ENCODE measurements at regions not wholly inside any gene's neighbourhood (a gene's known extent, or its start where the extent isn't known, plus 50 kb on each side); places are given as distances from the start of the nearest gene placed in this dataset.

DNA sequence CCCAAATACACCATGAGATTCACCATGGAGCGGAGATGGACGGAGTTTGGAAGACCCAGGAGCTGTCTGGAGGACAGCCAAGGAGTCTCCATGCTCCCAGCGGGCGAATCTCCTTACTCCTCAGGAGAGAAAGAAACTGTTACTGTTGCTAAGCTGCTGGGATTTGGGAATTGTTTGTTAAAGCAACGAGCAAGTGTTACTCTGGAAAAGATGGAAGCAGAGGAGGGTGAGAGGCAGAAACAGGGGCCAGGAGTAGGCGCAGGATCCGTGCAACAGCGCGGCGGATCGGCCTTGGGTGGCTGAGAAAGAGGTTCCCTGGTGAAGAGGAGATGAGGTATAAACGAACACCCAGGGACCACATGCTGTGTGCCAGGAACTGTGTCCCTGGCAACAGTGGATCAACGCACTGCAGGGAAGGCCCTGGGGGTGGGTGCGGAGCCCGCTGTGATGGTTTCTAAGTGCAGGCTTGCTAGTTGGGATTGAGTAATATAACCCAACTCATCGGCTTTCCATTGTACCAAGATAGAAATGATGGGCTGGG, 1436.4 kb downstream of the BRD1 start:
- DNase-seq (ENCODE audit: low read depth, low spot score), result no peak
- H3K4me3 ChIP-seq (ENCODE audit: low read length), result no peak overlapping the region

DNA sequence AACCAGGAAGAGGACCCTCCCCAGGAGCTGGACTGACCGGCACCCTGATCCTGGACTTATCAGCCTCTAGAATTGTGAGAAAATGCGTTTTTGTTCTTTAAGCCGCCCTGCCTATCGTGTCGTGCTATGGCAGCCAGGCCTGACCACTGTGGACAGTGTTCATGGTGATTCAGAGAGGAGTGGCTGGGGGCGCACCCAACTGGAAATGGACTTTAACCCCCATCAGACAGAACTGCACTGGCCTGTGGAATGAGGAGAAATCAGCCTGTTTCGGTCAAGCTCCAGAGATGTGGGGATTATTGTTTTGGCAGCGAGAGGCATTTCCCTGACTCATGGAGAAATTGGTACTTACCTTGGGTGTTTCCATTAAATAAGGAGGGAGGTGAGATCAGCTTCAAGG, 1437.8 kb downstream of the BRD1 start:
- no peak for DNase-seq (ENCODE audit: low read depth, low spot score)
- H3K4me3 ChIP-seq (ENCODE audit: low read length), result no peak overlapping the region

DNA sequence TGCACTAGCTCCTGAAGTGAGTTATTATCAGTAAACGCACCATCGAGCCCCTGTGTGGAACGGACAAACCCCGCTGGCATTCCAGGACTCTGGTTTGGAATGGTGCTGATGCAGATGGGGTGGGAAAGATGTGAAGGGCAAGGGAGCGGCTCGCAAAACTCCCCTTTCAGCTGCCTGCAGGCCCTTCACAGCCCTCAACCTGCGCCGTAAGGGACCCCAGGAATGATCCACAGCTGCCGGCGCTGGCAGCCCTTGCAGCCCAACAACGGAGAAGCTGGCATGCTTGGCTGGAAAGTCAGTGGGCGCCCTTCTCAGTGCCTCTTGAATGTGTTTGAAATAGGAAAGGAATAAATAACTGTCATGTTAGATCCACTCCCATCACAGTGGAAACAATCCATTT, 1445.5 kb downstream of the BRD1 start:
- no peak for DNase-seq (ENCODE audit: low read depth, low spot score)
- H3K4me3 ChIP-seq (ENCODE audit: low read length), result no peak overlapping the region

DNA sequence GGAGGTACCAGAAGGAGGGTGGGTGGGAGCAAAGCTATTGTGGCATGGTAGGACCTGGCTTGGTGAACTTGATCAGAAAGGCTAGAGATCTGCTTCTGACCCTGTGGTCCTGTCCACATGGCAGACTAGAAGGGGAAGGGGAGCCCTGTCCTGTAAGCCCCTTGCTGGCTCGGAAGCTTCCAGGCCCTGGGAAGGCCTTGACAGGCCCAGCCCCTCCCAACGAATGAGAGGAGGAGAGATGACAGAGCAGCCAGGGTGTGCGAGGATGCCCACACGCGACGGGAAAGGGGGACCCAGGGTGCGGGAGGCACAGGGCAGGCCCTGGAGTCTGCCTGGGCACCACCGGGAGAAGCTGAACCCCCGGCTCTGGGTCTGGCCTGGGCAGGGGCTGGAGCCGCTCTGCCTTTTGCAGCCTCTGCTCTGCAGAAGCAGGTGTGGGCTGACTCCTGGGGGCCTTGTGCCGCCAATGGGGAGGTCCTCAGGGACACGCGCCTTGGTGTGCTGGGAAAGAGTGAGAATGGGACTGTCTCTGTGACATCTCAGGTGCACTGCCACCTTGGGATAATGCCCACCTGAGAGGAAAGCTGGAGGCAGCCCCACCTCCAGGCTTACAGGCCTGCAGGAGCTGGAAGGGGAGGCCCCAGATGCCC, 1447.5 kb downstream of the BRD1 start:
- no peak overlapping the region for H3K4me3 ChIP-seq (ENCODE audit: low read length)
- no peak for DNase-seq (ENCODE audit: low read depth, low spot score)

DNA sequence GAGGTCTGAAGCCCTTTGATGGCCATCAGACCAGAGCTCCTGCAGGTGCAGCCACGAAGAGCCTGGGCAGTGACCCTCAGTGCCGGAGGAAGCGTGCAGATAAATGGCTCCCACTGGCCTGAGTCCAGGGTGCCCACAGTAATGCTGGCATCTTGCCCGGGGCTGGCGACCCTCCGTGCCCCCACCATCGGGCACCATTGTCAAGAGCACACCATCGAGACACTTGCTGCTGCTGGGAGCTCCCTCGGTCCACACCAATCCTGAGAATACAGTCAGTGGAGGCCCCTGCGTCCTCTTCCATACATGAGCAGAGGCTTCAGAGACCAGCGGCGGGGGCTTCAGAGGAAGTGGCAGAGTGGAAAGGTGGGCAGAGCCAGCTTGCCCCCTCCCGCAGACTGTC, 1448.3 kb downstream of the BRD1 start:
- no peak overlapping the region for H3K4me3 ChIP-seq (ENCODE audit: low read length)
- DNase-seq (ENCODE audit: low read depth, low spot score), result no peak

DNA sequence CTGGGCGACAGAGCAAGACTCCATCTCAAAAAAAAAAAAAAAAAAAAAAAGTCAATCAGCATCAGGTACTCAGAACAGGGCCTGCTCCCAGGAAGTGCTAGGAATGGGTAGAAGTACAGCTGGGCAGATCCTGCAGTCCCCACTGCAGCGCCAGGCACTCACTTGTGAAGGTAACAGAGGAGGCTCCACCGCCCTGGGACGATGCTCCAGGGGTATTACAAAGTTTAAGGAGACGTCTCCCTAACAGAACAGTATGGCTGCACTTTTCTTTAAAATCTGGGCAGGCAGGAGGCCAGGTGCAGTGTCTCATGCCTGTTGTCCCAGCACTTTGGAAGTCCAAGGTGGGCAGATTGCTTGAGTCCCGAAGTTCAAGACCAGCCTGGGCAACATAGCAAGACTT, 1449.0 kb downstream of the BRD1 start:
- DNase-seq (ENCODE audit: low read depth, low spot score), result no peak
- no peak overlapping the region for H3K4me3 ChIP-seq (ENCODE audit: low read length)

DNA sequence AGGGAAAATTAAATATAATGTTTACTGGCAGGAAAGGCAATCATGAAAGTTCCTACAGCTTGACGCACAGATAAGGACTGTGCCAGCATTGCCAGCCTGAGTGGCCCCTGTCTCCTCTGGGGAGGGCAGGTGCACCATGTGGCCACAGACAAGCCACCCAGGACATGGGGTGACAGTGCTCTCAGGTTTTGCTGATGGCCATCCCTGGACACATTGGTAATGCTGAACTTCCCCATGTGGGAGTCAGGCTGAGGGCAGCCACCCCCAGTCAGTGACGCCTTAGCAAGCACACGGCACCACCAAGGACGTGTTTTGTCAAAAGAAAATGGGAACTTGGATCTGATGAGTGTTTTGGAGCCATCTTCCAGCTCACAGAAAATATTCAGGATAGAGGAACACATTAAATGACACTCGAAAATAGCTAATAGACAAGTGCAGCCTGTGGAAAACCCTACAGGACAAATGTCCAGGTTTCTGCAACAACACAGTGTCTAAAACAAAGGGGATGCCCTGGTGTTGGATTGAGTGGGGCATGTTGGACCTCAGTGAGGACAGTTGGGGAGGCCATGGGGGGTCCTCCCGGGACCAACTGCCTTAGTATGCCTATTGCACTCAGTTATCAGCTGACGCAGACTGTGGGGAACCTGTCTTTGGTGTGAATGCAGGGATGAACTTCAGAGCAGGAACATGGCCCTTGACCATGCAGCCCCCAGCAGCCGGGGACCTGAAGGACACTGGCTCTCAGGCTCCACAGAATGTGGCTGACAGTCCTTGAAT, 1450.5 kb downstream of the BRD1 start:
- no peak overlapping the region for H3K4me3 ChIP-seq (ENCODE audit: low read length)

DNA sequence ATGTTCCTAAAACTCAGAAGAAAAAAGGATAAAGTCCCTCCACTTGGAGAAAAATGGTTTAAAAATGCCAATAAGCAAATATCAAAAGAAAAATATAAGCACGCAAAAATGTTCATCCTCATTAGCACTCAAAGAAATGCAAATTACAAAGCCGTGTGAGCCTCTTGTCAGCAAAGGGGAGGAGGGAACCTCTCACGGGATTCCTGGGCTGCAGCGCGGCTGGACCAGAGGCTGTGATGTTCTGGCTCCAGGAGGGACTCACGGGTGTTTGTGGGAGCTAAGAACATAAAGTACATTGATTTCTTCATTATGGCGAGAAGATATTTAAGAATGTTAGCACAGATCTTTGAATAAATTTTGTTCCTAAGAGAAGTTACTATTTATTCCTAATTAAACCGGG, 1451.2 kb downstream of the BRD1 start:
- H3K4me3 ChIP-seq (ENCODE audit: low read length), result no peak overlapping the region
- DNase-seq (ENCODE audit: low read depth, low spot score), result no peak

More for the DNA sequence above, 1450.5 kb downstream of the BRD1 start:
- no peak for DNase-seq (ENCODE audit: low read depth, low spot score)

DNA sequence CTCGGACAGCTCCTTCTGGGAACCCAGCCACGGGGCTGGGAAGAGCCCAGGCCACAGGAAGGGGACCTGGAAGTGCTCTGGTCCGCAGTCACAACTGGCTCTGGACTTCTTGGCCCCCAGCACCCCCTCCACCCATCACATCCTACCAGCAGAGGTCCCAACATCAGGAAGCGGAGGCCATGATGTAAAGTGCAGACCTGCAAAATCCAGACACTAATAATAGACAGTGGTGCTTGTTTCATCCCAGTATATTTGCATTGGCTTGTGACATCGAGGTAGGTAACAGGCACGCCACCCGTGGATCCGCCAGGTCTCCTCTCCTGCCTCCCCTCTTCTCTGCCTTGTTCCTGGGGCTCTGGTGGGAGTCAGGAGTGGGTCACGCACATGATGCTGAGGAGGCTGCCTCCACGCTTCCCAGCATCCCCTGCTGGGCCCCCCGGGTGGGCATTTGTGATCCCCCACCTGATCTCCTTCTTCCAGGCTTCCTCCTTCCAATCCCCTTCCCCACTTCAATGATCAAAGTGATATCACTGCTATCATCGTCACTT, 1454.0 kb downstream of the BRD1 start:
- H3K4me3 ChIP-seq (ENCODE audit: low read length), result no peak overlapping the region
- no peak for DNase-seq (ENCODE audit: low read depth, low spot score)

DNA sequence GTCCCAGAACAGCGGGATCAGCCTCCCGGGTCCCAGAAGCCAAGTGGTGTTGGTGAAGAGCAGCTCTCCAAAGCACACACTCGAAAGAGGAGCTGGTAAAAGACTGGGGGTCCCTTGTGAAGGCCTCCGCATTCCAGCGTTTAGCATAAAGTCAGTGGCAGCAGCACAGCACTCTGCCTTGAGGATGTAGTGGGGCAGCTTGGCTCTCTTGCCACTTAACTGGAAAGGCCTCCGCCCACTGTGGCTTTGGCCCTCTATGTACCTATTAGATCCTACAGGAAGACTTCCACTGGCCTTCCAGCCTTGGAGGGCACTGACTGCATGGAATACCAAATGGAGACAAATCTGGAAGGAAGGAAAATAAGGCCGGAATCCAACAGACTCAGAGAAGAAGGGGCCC, 1455.3 kb downstream of the BRD1 start:
- no peak overlapping the region for H3K4me3 ChIP-seq (ENCODE audit: low read length)
- no peak for DNase-seq (ENCODE audit: low read depth, low spot score)

DNA sequence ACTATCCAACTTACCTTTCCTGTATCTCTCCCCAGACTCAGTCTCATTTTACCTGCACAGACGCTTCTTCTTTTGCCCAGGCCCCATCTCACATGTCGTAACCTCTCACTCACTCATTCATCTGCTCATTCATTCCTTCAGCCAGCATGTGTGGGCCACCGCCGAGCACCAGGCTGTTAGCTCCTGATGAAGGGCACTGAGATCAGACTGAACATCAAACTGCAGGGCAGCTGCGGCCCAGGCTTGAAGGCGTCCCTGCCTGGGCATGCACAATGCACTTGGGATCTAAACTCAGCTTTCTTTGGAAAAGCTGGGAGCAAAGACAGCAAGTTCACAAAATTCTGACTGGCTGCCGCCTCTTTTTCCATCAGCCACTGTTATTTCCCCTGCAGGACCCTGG, 1456.3 kb downstream of the BRD1 start:
- H3K4me3 ChIP-seq (ENCODE audit: low read length), result no peak overlapping the region
- no peak for DNase-seq (ENCODE audit: low read depth, low spot score)

DNA sequence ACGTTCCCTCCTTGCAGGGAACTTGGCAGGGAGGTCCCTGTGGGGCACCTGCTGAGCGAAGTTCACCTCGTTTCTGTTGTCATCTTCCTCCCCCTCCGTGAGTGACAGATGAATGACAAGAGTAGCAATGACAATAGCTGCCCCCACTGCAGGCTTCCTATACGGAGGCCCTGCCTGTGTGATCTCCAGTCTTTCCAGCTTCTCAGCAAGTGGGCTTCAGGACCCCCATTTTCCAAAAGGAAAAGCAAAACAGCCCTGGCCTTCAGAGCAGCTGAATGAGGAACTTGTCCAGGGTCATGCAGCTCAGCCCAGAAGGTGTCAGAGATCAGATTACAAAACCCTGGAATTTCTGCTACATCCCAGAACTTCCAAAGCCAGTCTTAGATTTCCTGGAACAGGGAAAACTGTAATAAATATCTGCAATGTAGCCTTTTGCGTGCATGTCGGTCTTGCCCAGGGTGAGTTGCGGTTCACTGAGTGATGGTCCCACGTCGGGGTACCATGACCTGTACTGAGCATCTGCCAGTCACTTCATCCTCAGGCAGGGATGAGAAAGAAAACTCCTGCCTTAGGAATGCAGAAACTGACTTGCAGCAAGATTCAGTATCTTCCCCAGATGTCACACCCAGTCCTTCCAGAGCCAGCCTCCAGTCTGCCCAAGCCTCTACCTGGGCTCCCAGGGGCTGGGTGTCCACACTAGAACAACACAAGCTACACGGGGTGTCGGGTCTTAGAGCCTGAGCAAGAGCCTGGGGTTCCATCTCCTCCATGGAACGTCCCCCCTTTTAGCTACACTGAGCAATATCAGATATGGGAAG, 1457.0 kb downstream of the BRD1 start:
- DNase-seq (ENCODE audit: low read depth, low spot score), result no peak

DNA sequence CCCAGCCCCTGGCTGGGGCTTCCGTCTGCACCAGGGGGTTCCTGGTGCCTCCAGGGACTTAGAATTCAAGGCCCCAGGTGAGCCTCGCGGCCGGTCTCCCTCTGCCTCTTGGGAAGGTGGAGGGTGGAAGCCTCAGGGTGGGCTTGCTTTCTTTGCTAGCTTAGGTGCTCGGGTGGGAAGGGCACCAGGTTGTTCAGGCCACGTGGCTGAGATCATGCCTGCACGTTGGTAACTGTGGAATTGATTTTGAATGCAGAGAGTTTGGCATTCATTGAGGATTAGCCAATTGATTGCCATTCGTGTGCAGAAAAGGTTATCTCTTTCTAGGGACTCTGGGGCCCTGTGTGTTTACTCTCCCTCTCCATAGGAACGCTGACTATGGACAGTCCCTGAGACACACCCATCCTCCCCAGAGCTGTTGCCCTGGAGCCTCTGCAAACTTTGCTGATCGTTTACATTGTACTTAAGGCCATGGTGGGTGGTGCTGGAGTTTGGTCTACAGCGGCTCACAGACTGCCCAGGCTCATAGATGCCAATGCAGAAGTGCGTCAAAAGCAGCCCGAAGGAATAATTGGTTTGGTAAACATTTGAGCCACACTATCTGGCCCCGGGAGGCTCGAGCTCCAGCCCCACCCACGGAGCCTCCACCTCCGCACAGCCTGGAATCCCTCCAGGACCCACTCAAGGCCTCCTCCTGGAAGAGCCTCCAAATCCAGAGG, 1457.7 kb downstream of the BRD1 start:
- DNase-seq (ENCODE audit: low read depth, low spot score), result no peak
- H3K4me3 ChIP-seq (ENCODE audit: low read length), result no peak overlapping the region

More for the DNA sequence above, 1457.0 kb downstream of the BRD1 start:
- no peak overlapping the region for H3K4me3 ChIP-seq (ENCODE audit: low read length)

DNA sequence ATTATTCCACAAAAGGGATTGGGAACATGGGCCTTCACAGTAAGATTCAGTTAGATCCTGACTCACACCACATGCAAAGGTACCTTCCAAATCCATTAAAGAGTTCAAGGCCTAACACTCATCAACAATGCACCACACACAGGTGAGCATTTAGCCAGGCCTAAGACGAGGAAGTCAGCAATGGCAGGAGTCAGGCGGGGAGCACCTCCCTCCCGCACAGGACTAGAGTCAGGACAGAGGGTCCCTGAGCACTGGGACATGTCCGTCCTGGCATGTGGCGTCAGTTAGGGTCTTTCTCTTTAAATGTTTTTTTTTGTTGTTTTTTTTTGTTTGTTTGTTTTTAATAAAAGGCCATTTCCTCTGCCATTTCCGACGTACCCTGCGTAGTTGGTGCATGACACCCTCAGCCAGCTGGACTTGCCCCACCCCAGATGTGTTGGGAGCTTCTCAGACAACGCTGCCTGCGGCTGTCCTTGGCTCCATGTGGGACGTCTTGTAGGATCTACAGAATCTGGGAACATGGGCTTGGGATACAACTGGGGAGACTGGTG, 1458.6 kb downstream of the BRD1 start:
- H3K4me3 ChIP-seq (ENCODE audit: low read length), result no peak overlapping the region
- no peak for DNase-seq (ENCODE audit: low read depth, low spot score)

DNA sequence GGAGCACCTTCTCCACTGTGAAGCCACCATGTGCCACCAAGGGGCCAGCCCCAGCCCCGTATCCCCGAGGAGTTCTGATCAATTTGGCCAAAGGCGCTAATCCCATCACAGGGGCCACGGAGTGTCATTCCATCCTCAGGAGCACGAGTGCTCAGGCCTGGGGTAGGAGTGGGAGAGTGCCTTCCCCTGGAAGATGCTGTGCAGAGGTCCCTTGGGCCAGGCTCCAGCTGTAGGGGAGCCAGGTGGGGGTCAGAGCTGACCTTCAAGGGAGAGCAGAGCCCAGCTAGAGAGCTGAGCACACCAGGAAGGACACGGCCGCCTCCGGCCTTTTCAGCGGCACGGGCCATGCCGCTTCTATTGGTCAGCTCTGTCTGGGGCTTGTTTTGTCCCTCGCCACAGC, 1459.9 kb downstream of the BRD1 start:
- no peak for DNase-seq (ENCODE audit: low read depth, low spot score)
- no peak overlapping the region for H3K4me3 ChIP-seq (ENCODE audit: low read length)

DNA sequence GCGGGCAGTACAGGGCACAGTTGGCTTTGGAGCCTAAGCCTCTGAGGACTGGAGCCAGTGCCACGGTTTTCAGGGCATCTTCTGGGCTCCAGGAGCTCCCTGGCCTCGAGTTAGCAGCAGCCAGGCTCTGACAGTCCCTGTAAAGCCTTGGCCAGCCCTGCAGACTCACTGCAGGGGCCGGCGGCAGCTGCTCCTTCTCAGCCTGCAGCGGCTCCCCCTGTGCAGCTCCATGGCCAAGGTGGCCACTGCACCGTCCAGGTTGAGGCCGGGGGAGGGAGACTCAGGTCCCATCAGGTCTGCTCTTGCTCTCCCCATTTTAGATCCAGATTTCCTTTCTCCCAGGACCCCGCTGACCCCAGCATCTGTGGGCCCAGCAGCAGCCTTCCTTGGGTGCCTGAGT, 1461.1 kb downstream of the BRD1 start:
- H3K4me3 ChIP-seq (ENCODE audit: low read length), result no peak overlapping the region
- DNase-seq (ENCODE audit: low read depth, low spot score), result no peak

DNA sequence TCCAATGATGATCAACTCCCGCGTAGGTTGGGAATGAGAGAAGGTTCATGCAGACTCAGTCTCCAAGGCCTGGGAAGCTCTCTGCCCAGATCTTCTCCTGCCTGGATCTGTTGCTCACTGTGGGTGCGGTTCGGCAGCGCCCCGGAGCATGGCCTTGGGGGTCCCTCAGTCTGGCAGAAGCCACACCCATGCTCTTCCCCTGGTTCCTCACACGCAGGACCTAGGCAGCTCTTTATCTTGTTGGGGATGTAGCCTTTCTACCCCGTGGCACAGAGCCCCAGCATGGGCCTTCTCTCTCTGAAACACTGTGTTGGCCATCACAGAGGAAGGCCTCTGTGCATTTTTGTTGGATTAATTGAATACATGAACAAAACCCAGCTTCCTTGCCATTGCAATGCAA, 1461.6 kb downstream of the BRD1 start:
- H3K4me3 ChIP-seq (ENCODE audit: low read length), result no peak overlapping the region

DNA sequence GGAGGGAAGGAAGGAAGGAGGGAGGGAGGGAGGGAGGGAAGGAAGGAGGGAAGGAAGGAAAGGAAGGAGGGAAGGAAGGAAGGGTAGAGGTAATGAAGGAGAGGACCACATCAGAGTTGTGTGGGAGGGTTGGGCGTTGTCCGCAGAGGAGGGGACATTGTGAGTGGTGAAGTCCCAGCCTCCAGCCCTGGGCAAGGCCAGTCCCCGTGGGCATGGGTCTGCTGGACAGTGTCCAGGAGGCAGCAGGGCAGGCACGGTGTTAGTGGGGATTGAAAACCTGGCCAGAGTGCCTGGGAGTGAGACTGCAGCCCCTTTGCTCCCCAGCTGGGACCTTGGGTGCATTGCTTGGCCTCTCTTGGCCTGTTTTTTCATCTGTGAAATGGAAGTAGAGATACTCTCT, 1462.3 kb downstream of the BRD1 start:
- no peak overlapping the region for H3K4me3 ChIP-seq (ENCODE audit: low read length)
- DNase-seq (ENCODE audit: low read depth, low spot score), result no peak

More for the DNA sequence above, 1461.6 kb downstream of the BRD1 start:
- DNase-seq (ENCODE audit: low read depth, low spot score), result no peak

All from Jurkat, Clone E6-1 (cell line).